Activated CD8-positive, alpha-beta T cell treated with anti-CD3 and anti-CD28 coated beads for 36 hours (primary cell): ENCODE measurements at regions not wholly inside any gene's neighbourhood (a gene's known extent, or its start where the extent isn't known, plus 50 kb on each side); places are given as distances from the start of the nearest gene placed in this dataset.

Experiments used
- ATAC-seq: fragments of 200-7000 bp; cut with Tn5 transposase; one replicate; pipeline ENCODE4 v1.10.0; 2021; ENCODE audit warnings: mild to moderate bottlenecking, moderate library complexity
- CTCF ChIA-PET: fragments of 350-600 bp; sonication (Branson Sonifier 250); formaldehyde crosslinking; loops from one replicate; lab custom pipeline; 2021; ENCODE audit warnings: antibody characterized with exemption; lab: Charles Lee
- POLR2A ChIA-PET: fragments of 350-600 bp; sonication (Branson Sonifier 250); formaldehyde crosslinking; loops from one replicate; lab custom pipeline; 2021; ENCODE audit warnings: antibody characterized with exemption; lab: Charles Lee
- DNase-seq: peaks from one replicate; pipeline ENCODE4 v3.0.0-alpha.2; 2020
- H3K27ac Mint-ChIP-seq: one replicate; pipeline ENCODE4 v1.8.0; 2021; ENCODE audit warnings: mild to moderate bottlenecking, mixed read lengths
- H3K27me3 Mint-ChIP-seq: one replicate; pipeline ENCODE4 v1.8.0; 2021; ENCODE audit warnings: mixed read lengths
- H3K36me3 Mint-ChIP-seq: one replicate; pipeline ENCODE4 v1.8.0; 2021; ENCODE audit warnings: low read depth, mixed read lengths
- H3K4me1 Mint-ChIP-seq: one replicate; pipeline ENCODE4 v1.8.0; 2021; ENCODE audit warnings: low read depth, mixed read lengths
- H3K4me3 Mint-ChIP-seq: one replicate; pipeline ENCODE4 v1.8.0; 2021; ENCODE audit warnings: mild to moderate bottlenecking, moderate library complexity, mixed read lengths
- H3K9me3 Mint-ChIP-seq: one replicate; pipeline ENCODE4 v1.8.0; 2021; ENCODE audit warnings: mixed read lengths
- intact Hi-C: fragments of 100-400 bp; cut with micrococcal nuclease; formaldehyde crosslinking; loops from one replicate; pipeline ENCODE4 v1.10.0; 2022
- TF ChIP-seq, protein P1 (sequence below): fragments of 200-600 bp; IDR thresholded peaks from one replicate; pipeline ENCODE4 v1.8.0; 2022; ENCODE audit warnings: antibody characterized with exemption, mild to moderate bottlenecking

DNA sequence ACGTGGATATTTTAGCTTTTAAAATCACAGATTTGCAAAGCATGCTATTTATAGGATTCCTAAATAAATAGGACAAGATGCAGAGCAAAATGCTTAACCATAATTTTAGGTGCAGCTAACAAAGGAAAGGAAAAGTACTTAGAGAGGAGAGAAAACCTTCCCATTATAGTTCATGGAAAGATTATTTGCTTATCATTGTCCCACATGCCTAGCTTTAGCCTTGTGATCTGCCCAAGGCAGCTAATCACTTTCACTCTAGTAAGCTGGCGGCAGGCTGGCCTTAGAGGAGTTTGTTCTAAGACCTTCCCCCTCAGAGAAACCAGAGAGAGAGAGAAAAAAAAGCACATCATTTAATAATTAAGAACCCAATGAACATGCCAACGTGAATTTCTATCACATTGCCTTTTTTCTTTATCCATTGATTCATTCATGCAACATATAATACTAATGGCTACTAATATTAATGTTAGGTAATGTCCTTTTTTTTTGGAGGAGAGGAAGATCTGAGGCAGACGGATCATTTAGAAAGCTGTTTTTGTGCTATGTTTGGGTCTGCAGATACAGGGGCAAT lies 274.6 kb downstream of the ARL4A start:
- Mint-ChIP-seq H3K9me3 (no peaks in the 10 kb centered on the region), H3K4me1 (no peaks in the 10 kb centered on the region), H3K36me3 (no peaks in the 10 kb centered on the region), H3K27ac (no peak overlapping the region), H3K4me3 (no peak overlapping the region), H3K27me3 (peaks cover 6% of the 10 kb centered on the region)
- CTCF ChIA-PET, result no interaction called here
- DNase-seq, result no peak
- POLR2A ChIA-PET, result no interaction called here
- ATAC-seq, result no peak
- intact Hi-C loops, result no loop called here
- TF ChIP-seq, protein P1, sequence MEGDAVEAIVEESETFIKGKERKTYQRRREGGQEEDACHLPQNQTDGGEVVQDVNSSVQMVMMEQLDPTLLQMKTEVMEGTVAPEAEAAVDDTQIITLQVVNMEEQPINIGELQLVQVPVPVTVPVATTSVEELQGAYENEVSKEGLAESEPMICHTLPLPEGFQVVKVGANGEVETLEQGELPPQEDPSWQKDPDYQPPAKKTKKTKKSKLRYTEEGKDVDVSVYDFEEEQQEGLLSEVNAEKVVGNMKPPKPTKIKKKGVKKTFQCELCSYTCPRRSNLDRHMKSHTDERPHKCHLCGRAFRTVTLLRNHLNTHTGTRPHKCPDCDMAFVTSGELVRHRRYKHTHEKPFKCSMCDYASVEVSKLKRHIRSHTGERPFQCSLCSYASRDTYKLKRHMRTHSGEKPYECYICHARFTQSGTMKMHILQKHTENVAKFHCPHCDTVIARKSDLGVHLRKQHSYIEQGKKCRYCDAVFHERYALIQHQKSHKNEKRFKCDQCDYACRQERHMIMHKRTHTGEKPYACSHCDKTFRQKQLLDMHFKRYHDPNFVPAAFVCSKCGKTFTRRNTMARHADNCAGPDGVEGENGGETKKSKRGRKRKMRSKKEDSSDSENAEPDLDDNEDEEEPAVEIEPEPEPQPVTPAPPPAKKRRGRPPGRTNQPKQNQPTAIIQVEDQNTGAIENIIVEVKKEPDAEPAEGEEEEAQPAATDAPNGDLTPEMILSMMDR, result no peak

DNA sequence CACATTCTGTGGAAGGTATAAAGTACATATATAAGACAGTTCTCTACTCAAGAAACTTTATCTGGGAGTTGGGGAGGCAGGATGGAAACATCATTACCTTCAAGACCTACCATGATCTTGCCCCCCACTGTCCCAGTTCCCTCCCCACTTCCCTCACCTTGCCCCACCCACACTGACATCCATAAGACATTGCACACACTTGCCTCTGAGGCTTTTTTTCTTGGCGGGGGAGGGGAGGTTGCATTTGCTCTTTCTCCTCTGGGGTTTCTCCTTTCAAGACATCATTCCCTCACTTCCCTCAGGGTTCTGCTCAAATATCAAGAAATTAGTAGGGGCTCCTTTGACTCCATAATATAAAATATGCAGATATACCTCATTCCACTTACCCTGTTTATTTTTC lies 276.0 kb downstream of the ARL4A start:
- Mint-ChIP-seq H3K4me1 (no peaks in the 10 kb centered on the region), H3K27ac (no peak overlapping the region), H3K9me3 (no peaks in the 10 kb centered on the region), H3K27me3 (peaks cover 6% of the 10 kb centered on the region), H3K36me3 (no peaks in the 10 kb centered on the region), H3K4me3 (no peak overlapping the region)
- DNase-seq (no peak), ATAC-seq (no peak)
- POLR2A ChIA-PET, result no interaction called here
- intact Hi-C loops, result no loop called here
- CTCF ChIA-PET, result no interaction called here
- TF ChIP-seq, protein P1, result no peak

DNA sequence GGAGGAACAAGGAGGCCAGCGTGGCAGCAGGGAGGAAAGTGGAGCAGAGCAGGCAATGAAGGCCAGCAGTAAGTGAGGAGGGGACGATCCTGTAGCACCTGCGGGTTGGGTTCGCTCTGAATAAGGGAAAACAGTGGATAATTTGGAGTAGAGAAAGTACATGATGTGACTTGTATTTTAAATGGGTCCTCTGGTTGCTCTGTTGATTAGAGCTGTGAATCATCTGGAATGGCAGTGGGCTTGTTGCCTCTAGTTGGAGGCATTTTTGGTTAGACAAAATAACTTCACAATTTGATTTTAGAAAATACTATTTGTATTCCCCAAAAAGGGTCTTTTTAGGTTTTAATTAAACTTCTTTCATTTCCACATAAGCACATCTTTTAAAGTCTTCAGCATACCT lies 277.4 kb downstream of the ARL4A start:
- ATAC-seq (no peak), DNase-seq (no peak)
- TF ChIP-seq, protein P1, result no peak
- Mint-ChIP-seq H3K4me1 (no peaks in the 10 kb centered on the region), H3K27ac (no peak overlapping the region), H3K4me3 (no peak overlapping the region), H3K27me3 (peaks cover 4% of the 10 kb centered on the region), H3K36me3 (no peaks in the 10 kb centered on the region), H3K9me3 (no peaks in the 10 kb centered on the region)
- ChIA-PET CTCF (no interaction called here), POLR2A (no interaction called here)
- intact Hi-C loops, result no loop called here

DNA sequence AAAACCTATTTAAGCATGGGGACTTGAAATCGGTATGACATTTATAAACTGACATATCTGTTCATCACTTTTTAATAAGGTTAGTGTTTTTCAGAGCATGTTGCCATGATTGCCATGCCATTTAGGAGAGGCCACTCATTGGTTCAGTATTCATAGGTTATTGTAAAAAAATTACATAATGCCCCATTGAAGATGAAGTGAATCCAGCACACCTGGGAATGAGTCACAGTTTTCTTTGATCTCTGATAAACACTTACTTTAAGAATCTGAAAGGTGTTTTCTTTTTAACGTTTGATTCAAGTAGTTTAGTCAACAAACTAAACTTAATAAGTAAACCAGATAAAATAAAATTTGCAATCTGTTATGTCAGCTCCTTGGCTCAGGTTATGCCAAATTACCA lies 278.3 kb downstream of the ARL4A start:
- CTCF ChIA-PET, result no interaction called here

GRCh38 chr7:12967322-12967721 lies 279.9 kb downstream of the ARL4A start:
- CTCF ChIA-PET, result no interaction called here
- POLR2A ChIA-PET, result no interaction called here
- ATAC-seq, result no peak

More for the DNA sequence above, 278.3 kb downstream of the ARL4A start:
- Mint-ChIP-seq H3K4me3 (no peak overlapping the region), H3K27ac (no peak overlapping the region), H3K9me3 (no peaks in the 10 kb centered on the region), H3K36me3 (no peaks in the 10 kb centered on the region), H3K27me3 (peaks cover 4% of the 10 kb centered on the region), H3K4me1 (no peaks in the 10 kb centered on the region)
- intact Hi-C loops, result no loop called here
- POLR2A ChIA-PET, result no interaction called here
- TF ChIP-seq, protein P1, result no peak
- ATAC-seq, result no peak
- no peak for DNase-seq

More at GRCh38 chr7:12967322-12967721, 279.9 kb downstream of the ARL4A start:
- no peaks in the 10 kb centered on the region for H3K9me3 Mint-ChIP-seq
- H3K4me3 Mint-ChIP-seq, result no peak overlapping the region
- TF ChIP-seq, protein P1, result no peak
- no peak overlapping the region for H3K27ac Mint-ChIP-seq
- peaks cover 6% of the 10 kb centered on the region for H3K27me3 Mint-ChIP-seq
- no peaks in the 10 kb centered on the region for H3K4me1 Mint-ChIP-seq
- intact Hi-C loops, result no loop called here
- DNase-seq, result no peak
- no peaks in the 10 kb centered on the region for H3K36me3 Mint-ChIP-seq
